ENCODE measurements at regions not wholly inside any gene's neighbourhood (a gene's known extent, or its start where the extent isn't known, plus 50 kb on each side); places are given as distances from the start of the nearest gene placed in this dataset.

DNA sequence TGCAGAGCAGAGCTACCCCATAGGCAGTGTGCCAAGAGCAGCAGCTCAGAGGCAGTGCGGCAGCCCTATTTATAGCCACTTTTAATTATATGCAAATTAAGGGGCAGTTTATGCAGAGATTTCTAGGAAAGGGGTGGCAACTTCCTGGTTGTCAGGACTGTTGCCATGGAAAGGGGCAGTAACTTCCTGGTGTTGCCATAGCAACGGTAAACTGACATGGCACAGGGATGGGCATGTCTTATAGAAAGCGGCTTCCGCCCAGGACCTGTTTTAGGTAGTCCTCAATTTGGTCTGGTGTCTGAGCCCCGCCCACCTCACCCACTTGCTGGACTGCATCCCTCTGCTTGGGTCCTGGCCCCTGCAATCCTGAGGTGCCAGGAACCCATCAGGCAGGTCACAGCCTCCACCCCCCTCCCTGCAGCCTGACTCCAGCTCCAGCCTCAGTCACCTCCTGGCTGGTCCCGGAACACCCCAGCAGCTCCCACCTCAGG is 115.8 kb downstream of the TMEM130 start:
- Histone ChIP-seq H3K27me3 (replicated peaks in 1 of 4; ENCODE audit: control extremely low read depth in 1 of 4, control insufficient read depth in 3 of 4, insufficient read depth in 4 of 4, low read length in 3 of 4) (peaks cover 0 to 6% (median 0%) of the 10 kb centered on the region in 4 experiments), H3K79me2 (ENCODE audit: control insufficient read depth, insufficient read depth, low read length) (no peaks in the 10 kb centered on the region), H3K9me3 (ENCODE audit: control extremely low read depth in 1 of 3, control insufficient read depth in 2 of 3, insufficient read depth in 1 of 3, low read length in 2 of 3) (peaks cover 0 to 13% (median 0%) of the 10 kb centered on the region in 3 donors), H4K20me1 (ENCODE audit: control insufficient read depth, insufficient read depth, low read length, poor library complexity, severe bottlenecking) (no peaks in the 10 kb centered on the region), H3K4me3 (ENCODE audit: control extremely low read depth in 1 of 5, extremely low read depth in 1 of 5, insufficient read depth in 1 of 5, low read depth in 2 of 5, low read length in 4 of 5) (no peak overlapping the region), H3K36me3 (replicated peaks in 1 of 2; ENCODE audit: control extremely low read depth in 1 of 2, control insufficient read depth in 1 of 2, extremely low read depth in 1 of 2, insufficient read depth in 2 of 2, low read length in 1 of 2) (no peaks in the 10 kb centered on the region), H2AFZ (ENCODE audit: insufficient read depth, low read depth, low read length, poor library complexity, severe bottlenecking) (no peak overlapping the region), H3K4me1 (ENCODE audit: control insufficient read depth in 2 of 2, insufficient read depth in 2 of 2, low read length in 2 of 2) (no peaks in the 10 kb centered on the region), H3K4me2 (replicated peaks; ENCODE audit: low read depth, low read length, poor library complexity, severe bottlenecking) (no peak overlapping the region), H3K9ac (ENCODE audit: low read length) (no peak overlapping the region), H3K27ac (ENCODE audit: low read length in 2 of 2) (no peak overlapping the region)
- peaks cover 15% of the 10 kb centered on the region for H3K27me3 Mint-ChIP-seq
- intact Hi-C loops (cut with micrococcal nuclease) = no loop called here
- H3K27ac Mint-ChIP-seq = no peak overlapping the region
- DNase-seq (no peak), ATAC-seq (ENCODE audit: low read depth) (no peak)
- TF ChIP-seq, protein P1, sequence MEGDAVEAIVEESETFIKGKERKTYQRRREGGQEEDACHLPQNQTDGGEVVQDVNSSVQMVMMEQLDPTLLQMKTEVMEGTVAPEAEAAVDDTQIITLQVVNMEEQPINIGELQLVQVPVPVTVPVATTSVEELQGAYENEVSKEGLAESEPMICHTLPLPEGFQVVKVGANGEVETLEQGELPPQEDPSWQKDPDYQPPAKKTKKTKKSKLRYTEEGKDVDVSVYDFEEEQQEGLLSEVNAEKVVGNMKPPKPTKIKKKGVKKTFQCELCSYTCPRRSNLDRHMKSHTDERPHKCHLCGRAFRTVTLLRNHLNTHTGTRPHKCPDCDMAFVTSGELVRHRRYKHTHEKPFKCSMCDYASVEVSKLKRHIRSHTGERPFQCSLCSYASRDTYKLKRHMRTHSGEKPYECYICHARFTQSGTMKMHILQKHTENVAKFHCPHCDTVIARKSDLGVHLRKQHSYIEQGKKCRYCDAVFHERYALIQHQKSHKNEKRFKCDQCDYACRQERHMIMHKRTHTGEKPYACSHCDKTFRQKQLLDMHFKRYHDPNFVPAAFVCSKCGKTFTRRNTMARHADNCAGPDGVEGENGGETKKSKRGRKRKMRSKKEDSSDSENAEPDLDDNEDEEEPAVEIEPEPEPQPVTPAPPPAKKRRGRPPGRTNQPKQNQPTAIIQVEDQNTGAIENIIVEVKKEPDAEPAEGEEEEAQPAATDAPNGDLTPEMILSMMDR (IDR thresholded peaks at IDR 0.05) = no peak
- no peak for TF ChIP-seq EZH2 (IDR thresholded peaks at IDR 0.05; ENCODE audit: borderline replicate concordance, insufficient read depth, low read depth, low read length, poor library complexity, severe bottlenecking)
- ChIA-PET POLR2A (no interaction called here), CTCF (no interaction called here)
- WGBS (ENCODE audit: insufficient coverage) = 82% methylated on average over 5 of the region's 6 CpGs
- no peaks in the 10 kb centered on the region for H3K9me3 Mint-ChIP-seq (ENCODE audit: insufficient read depth)
- no peak overlapping the region for H3K4me3 Mint-ChIP-seq
- no peaks in the 10 kb centered on the region for H3K4me1 Mint-ChIP-seq

DNA sequence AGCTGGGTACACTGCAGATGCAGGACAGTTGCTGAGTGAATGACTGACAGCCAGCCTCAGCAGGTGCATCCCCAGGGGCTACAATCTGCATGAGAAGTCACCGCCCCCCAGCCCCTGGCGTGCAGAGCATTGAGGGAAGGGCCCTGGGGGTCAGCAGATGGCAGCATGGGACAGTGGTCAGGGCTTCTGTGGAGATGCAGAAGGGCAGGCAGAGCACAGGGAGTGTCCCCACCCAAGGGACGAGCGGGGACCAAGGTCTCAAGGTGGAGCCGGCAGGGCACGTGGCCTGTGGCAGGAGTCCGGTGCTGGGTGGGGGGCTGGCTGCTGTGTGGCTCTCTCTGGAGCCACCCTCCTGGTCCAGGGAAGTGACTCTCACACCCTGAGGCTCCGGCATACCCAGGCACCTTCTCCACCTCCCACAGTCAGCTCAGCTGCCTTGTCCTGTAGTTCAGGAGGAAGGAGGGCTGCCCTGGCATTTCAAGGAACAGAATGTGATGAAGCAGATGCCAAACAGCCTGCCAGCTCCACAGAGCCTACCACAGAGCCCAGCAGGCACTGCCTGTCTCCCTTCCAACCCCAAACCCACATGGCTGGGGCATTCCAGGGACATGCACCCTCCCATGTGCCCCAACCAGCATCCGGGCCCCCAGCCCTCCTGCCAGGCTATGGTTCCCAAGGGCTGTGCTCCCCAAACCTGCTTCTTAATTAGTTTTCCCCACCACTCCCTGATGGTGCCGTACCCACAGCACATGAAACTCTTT is 114.5 kb downstream of the TMEM130 start:
- Histone ChIP-seq H2AFZ (ENCODE audit: insufficient read depth, low read depth, low read length, poor library complexity, severe bottlenecking) (no peak overlapping the region), H3K27me3 (replicated peaks in 1 of 4; ENCODE audit: control extremely low read depth in 1 of 4, control insufficient read depth in 3 of 4, insufficient read depth in 4 of 4, low read length in 3 of 4) (peaks cover 0 to 6% (median 0%) of the 10 kb centered on the region in 4 experiments), H3K4me2 (replicated peaks; ENCODE audit: low read depth, low read length, poor library complexity, severe bottlenecking) (no peak overlapping the region), H3K4me3 (ENCODE audit: control extremely low read depth in 1 of 5, extremely low read depth in 1 of 5, insufficient read depth in 1 of 5, low read depth in 2 of 5, low read length in 4 of 5) (no peak overlapping the region), H3K36me3 (replicated peaks in 1 of 2; ENCODE audit: control extremely low read depth in 1 of 2, control insufficient read depth in 1 of 2, extremely low read depth in 1 of 2, insufficient read depth in 2 of 2, low read length in 1 of 2) (no peaks in the 10 kb centered on the region), H3K27ac (ENCODE audit: low read length in 2 of 2) (no peak overlapping the region), H4K20me1 (ENCODE audit: control insufficient read depth, insufficient read depth, low read length, poor library complexity, severe bottlenecking) (no peaks in the 10 kb centered on the region), H3K9me3 (ENCODE audit: control extremely low read depth in 1 of 3, control insufficient read depth in 2 of 3, insufficient read depth in 1 of 3, low read length in 2 of 3) (peaks cover 0 to 13% (median 0%) of the 10 kb centered on the region in 3 donors), H3K9ac (ENCODE audit: low read length) (no peak overlapping the region), H3K79me2 (ENCODE audit: control insufficient read depth, insufficient read depth, low read length) (no peaks in the 10 kb centered on the region), H3K4me1 (ENCODE audit: control insufficient read depth in 2 of 2, insufficient read depth in 2 of 2, low read length in 2 of 2) (no peaks in the 10 kb centered on the region)
- peaks cover 22% of the 10 kb centered on the region for H3K27me3 Mint-ChIP-seq
- H3K27ac Mint-ChIP-seq = no peak overlapping the region
- intact Hi-C loops (cut with micrococcal nuclease) = no loop called here
- no peaks in the 10 kb centered on the region for H3K4me1 Mint-ChIP-seq
- 82% methylated on average over 9 of the region's 10 CpGs for WGBS (ENCODE audit: insufficient coverage)
- ATAC-seq (ENCODE audit: low read depth) (no peak), DNase-seq (no peak)
- no peak overlapping the region for H3K4me3 Mint-ChIP-seq
- POLR2A ChIA-PET = no interaction called here
- CTCF ChIA-PET = no interaction called here
- TF ChIP-seq, protein P1 (IDR thresholded peaks at IDR 0.05) = no peak
- no peak for TF ChIP-seq EZH2 (IDR thresholded peaks at IDR 0.05; ENCODE audit: borderline replicate concordance, insufficient read depth, low read depth, low read length, poor library complexity, severe bottlenecking)
- H3K9me3 Mint-ChIP-seq (ENCODE audit: insufficient read depth) = no peaks in the 10 kb centered on the region
